ENCODE measurements at regions not wholly inside any gene's neighbourhood (a gene's known extent, or its start where the extent isn't known, plus 50 kb on each side); places are given as distances from the start of the nearest gene placed in this dataset.

- TF ChIP-seq CTCF (IDR thresholded peaks at IDR 0.05) (no peak), POLR2A (IDR thresholded peaks at IDR 0.05) (no peak), EP300 (IDR thresholded peaks at IDR 0.05) (no peak)
These were observed 274.2 kb upstream of the HABP2 start for GRCh38 chr10:113278664-113279063.

All from tibial nerve (tissue), 4 donors.